Naive thymus-derived CD4-positive, alpha-beta T cell (primary cell): ENCODE measurements at regions not wholly inside any gene's neighbourhood (a gene's known extent, or its start where the extent isn't known, plus 50 kb on each side); places are given as distances from the start of the nearest gene placed in this dataset.
A peak's percentile ranks its signal among the peaks of the same experiment; 100 is the strongest.

ENCODE experiments used
- ATAC-seq: fragments of 150-1000 bp; cut with Tn5 transposase; 2 replicates; pipeline ENCODE4 v1.10.0; 2021; ENCODE audit warnings: mild to moderate bottlenecking, moderate library complexity
- CTCF ChIA-PET: fragments of 350-600 bp; sonication (Branson Sonifier 250); formaldehyde crosslinking; loops from one replicate; lab custom pipeline; 2021; ENCODE audit warnings: antibody characterized with exemption; lab: Charles Lee
- POLR2A ChIA-PET: fragments of 350-600 bp; sonication (Branson Sonifier 250); formaldehyde crosslinking; loops from one replicate; lab custom pipeline; 2021; ENCODE audit warnings: antibody characterized with exemption, inconsistent platforms; lab: Charles Lee
- DNase-seq, 9 donors: peaks; one replicate each; pipeline versions ENCODE4 v3.0.0 to v3.0.0-alpha.2; 2020 to 2022; ENCODE audit warnings: mixed read lengths in 1 of 9
- H3K27ac ChIP-seq: one replicate; pipeline ENCODE4 v1.7.0; 2013; ENCODE audit warnings: mild to moderate bottlenecking, low read depth, low read length, moderate library complexity
- H3K27me3 ChIP-seq, 2 donors: one replicate each; pipeline ENCODE4 v1.7.0; 2013; ENCODE audit warnings: low read length in 2 of 2, mild to moderate bottlenecking in 2 of 2, moderate library complexity in 2 of 2; ENCODE audit not compliant: control insufficient read depth in 2 of 2, insufficient read depth in 2 of 2
- H3K36me3 ChIP-seq, 3 experiments: 1 replicate in 2 of 3; 2 replicates in 1 of 3; pipeline ENCODE4 v1.7.0; 2013; ENCODE audit warnings: low read length in 3 of 3, mild to moderate bottlenecking in 3 of 3, moderate library complexity in 1 of 3; ENCODE audit not compliant: insufficient read depth in 3 of 3, control insufficient read depth in 2 of 3
- H3K4me1 ChIP-seq, 2 donors: one replicate each; pipeline ENCODE4 v1.7.0; 2013; ENCODE audit warnings: low read length in 2 of 2, mild to moderate bottlenecking in 2 of 2, moderate library complexity in 1 of 2; ENCODE audit not compliant: control insufficient read depth in 2 of 2, insufficient read depth in 2 of 2
- H3K4me3 ChIP-seq: 2 replicates; pipeline ENCODE4 v1.7.0; 2013; ENCODE audit warnings: mild to moderate bottlenecking, low read length
- H3K9me3 ChIP-seq, 3 experiments: 1 replicate in 2 of 3; 2 replicates in 1 of 3; pipeline ENCODE4 v1.7.0; 2013; ENCODE audit warnings: low read length in 3 of 3; ENCODE audit not compliant: control insufficient read depth in 2 of 3
- H3K27ac Mint-ChIP-seq, 9 donors: one replicate each; pipeline ENCODE4 v1.8.0; 2020 to 2022; ENCODE audit warnings: mixed read lengths in 9 of 9, mild to moderate bottlenecking in 8 of 9, moderate library complexity in 5 of 9, inconsistent platforms in 2 of 9
- H3K27me3 Mint-ChIP-seq, 5 donors: one replicate each; pipeline ENCODE4 v1.8.0; 2021 to 2022; ENCODE audit warnings: mixed read lengths in 5 of 5, mild to moderate bottlenecking in 1 of 5
- H3K36me3 Mint-ChIP-seq, 5 donors: one replicate each; pipeline ENCODE4 v1.8.0; 2020 to 2022; ENCODE audit warnings: mixed read lengths in 5 of 5, mild to moderate bottlenecking in 3 of 5, inconsistent platforms in 1 of 5
- H3K4me1 Mint-ChIP-seq, 7 donors: one replicate each; pipeline ENCODE4 v1.8.0; 2020 to 2022; ENCODE audit warnings: mixed read lengths in 7 of 7, mild to moderate bottlenecking in 3 of 7, inconsistent platforms in 1 of 7
- H3K4me3 Mint-ChIP-seq, 10 donors: one replicate each; pipeline ENCODE4 v1.8.0; 2020 to 2022; ENCODE audit warnings: mild to moderate bottlenecking in 10 of 10, mixed read lengths in 10 of 10, moderate library complexity in 6 of 10, inconsistent platforms in 2 of 10
- H3K9me3 Mint-ChIP-seq, 11 donors: one replicate each; pipeline ENCODE4 v1.8.0; 2020 to 2022; ENCODE audit warnings: mixed read lengths in 11 of 11, mild to moderate bottlenecking in 4 of 11, inconsistent platforms in 1 of 11, moderate library complexity in 1 of 11
- intact Hi-C, 2 donors: fragments of 100-400 bp; cut with micrococcal nuclease; formaldehyde crosslinking; loops; one replicate each; pipeline ENCODE4 v1.15.1; 2023

DNA sequence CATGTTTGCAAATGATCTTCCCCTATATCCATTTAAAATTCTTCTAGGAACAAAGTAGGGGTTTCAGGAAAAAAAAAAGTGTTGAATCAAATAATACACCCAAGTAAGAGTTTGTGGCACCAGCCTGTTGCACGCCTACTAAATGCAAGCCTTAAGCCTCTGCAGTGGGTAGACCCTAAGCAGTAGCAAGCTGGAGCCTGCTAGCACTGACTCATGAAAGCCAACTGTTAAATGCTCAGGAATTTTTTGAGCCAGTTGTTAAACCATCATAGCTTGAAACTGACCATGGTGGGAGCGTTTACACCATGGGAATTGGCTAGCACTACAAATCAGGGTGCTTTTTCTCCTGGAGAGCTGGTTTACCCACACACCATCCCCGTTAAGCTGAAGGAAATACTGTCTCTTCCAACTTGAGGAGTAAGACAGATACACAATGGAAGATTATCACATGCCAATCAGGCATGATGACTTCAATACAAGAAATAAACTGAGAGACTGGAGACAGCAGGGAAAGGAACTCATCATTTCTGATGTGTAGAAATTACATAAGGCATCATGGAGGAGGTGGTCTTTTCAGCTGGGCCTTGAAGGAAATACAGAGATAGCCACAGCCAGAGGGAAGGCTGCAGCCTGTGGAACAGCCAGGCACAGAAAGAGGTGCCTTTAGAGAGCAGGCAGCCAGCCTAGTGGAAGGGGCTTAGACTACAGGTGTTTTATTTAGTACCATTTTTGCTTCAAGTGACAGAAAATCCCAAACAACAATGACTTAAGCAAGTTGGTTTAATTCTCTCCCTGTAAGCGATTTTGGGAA lies 110.8 kb downstream of the SNX5 start:
- Histone ChIP-seq H3K4me3 (no peak overlapping the region), H3K27me3 (no peaks in the 10 kb centered on the region), H3K36me3 (no peaks in the 10 kb centered on the region), H3K4me1 (peaks cover 0 to 14% of the 10 kb centered on the region in 2 donors), H3K9me3 (no peaks in the 10 kb centered on the region), H3K27ac (no peak overlapping the region)
- Mint-ChIP-seq H3K4me1 (peaks cover 0 to 30% (median 6%) of the 10 kb centered on the region in 7 donors), H3K27ac (no peak overlapping the region), H3K9me3 (peaks cover 0 to 2% (median 0%) of the 10 kb centered on the region in 11 donors), H3K36me3 (no peaks in the 10 kb centered on the region), H3K27me3 (peaks cover 17 to 25% (median 22%) of the 10 kb centered on the region in 5 donors), H3K4me3 (no peak overlapping the region)
- POLR2A ChIA-PET, result no interaction called here
- no peak for DNase-seq
- no peak for ATAC-seq
- intact Hi-C loops, result no loop called here
- CTCF ChIA-PET, result no interaction called here

- no peak overlapping the region for H3K4me3 Mint-ChIP-seq
Measured at GRCh38 chr20:17856837-17857605, 111.6 kb downstream of the SNX5 start.

GRCh38 chr20:17856024-17856564 lies 112.5 kb downstream of the SNX5 start:
- Mint-ChIP-seq H3K27me3 (peaks cover 5 to 16% (median 11%) of the 10 kb centered on the region in 5 donors), H3K9me3 (peaks cover 0 to 2% (median 0%) of the 10 kb centered on the region in 11 donors), H3K4me3 (peak overlapping the region in 1 of 10 donors; percentile 0), H3K27ac (peak overlapping the region in 1 of 9 donors; percentile 30), H3K4me1 (peaks cover 0 to 30% (median 6%) of the 10 kb centered on the region in 7 donors), H3K36me3 (no peaks in the 10 kb centered on the region)
- Histone ChIP-seq H3K4me1 (peaks cover 0 to 14% of the 10 kb centered on the region in 2 donors), H3K4me3 (no peak overlapping the region), H3K36me3 (no peaks in the 10 kb centered on the region), H3K27me3 (no peaks in the 10 kb centered on the region), H3K9me3 (no peaks in the 10 kb centered on the region), H3K27ac (no peak overlapping the region)
- intact Hi-C loops, result no loop called here
- no peak for DNase-seq
- ATAC-seq, result peak; percentile 60
- ChIA-PET CTCF (no interaction called here), POLR2A (no interaction called here)

More at GRCh38 chr20:17856837-17857605, 111.6 kb downstream of the SNX5 start:
- Histone ChIP-seq H3K4me3 (no peak overlapping the region), H3K36me3 (no peaks in the 10 kb centered on the region), H3K9me3 (no peaks in the 10 kb centered on the region), H3K27ac (no peak overlapping the region), H3K4me1 (peaks cover 0 to 14% of the 10 kb centered on the region in 2 donors), H3K27me3 (no peaks in the 10 kb centered on the region)
- Mint-ChIP-seq H3K9me3 (peaks cover 0 to 2% (median 0%) of the 10 kb centered on the region in 11 donors), H3K27me3 (peaks cover 10 to 21% (median 16%) of the 10 kb centered on the region in 5 donors), H3K36me3 (no peaks in the 10 kb centered on the region), H3K4me1 (peaks cover 0 to 30% (median 6%) of the 10 kb centered on the region in 7 donors), H3K27ac (no peak overlapping the region)
- ChIA-PET POLR2A (no interaction called here), CTCF (no interaction called here)
- intact Hi-C loops, result no loop called here
- ATAC-seq (no peak), DNase-seq (no peak)

- Histone ChIP-seq H3K36me3 (no peaks in the 10 kb centered on the region), H3K4me3 (no peak overlapping the region), H3K27ac (no peak overlapping the region), H3K4me1 (peaks cover 0 to 4% of the 10 kb centered on the region in 2 donors), H3K9me3 (no peaks in the 10 kb centered on the region), H3K27me3 (no peaks in the 10 kb centered on the region)
- peak overlapping the region in 1 of 9 donors; percentile 26 for H3K27ac Mint-ChIP-seq
- H3K27me3 Mint-ChIP-seq, result peaks cover 0 to 9% (median 0%) of the 10 kb centered on the region in 5 donors
- DNase-seq (no peak), ATAC-seq (no peak)
- H3K9me3 Mint-ChIP-seq, result peaks cover 0 to 3% (median 0%) of the 10 kb centered on the region in 11 donors
- ChIA-PET POLR2A (no interaction called here), CTCF (no interaction called here)
- peaks cover 0 to 21% (median 0%) of the 10 kb centered on the region in 7 donors for H3K4me1 Mint-ChIP-seq
- no peak overlapping the region for H3K4me3 Mint-ChIP-seq
- intact Hi-C loops, result no loop called here
- no peaks in the 10 kb centered on the region for H3K36me3 Mint-ChIP-seq
Measured at GRCh38 chr20:17854307-17854903, 114.2 kb downstream of the SNX5 start.

- H3K27ac Mint-ChIP-seq, result no peak overlapping the region
- intact Hi-C loops, result no loop called here
- H3K27me3 Mint-ChIP-seq, result peaks cover 0 to 9% (median 0%) of the 10 kb centered on the region in 5 donors
- CTCF ChIA-PET, result no interaction called here
- peaks cover 0 to 24% (median 0%) of the 10 kb centered on the region in 7 donors for H3K4me1 Mint-ChIP-seq
- DNase-seq, result no peak
- H3K4me1 ChIP-seq, result peaks cover 0 to 6% of the 10 kb centered on the region in 2 donors
- no peaks in the 10 kb centered on the region for H3K36me3 ChIP-seq
- no peak overlapping the region for H3K4me3 Mint-ChIP-seq
- no peaks in the 10 kb centered on the region for H3K9me3 ChIP-seq
- peaks cover 0 to 3% (median 0%) of the 10 kb centered on the region in 11 donors for H3K9me3 Mint-ChIP-seq
- POLR2A ChIA-PET, result no interaction called here
- H3K36me3 Mint-ChIP-seq, result no peaks in the 10 kb centered on the region
- ATAC-seq, result no peak
- no peaks in the 10 kb centered on the region for H3K27me3 ChIP-seq
- H3K27ac ChIP-seq, result no peak overlapping the region
- H3K4me3 ChIP-seq, result no peak overlapping the region
Measured at GRCh38 chr20:17852323-17852722, 116.3 kb downstream of the SNX5 start.

DNA sequence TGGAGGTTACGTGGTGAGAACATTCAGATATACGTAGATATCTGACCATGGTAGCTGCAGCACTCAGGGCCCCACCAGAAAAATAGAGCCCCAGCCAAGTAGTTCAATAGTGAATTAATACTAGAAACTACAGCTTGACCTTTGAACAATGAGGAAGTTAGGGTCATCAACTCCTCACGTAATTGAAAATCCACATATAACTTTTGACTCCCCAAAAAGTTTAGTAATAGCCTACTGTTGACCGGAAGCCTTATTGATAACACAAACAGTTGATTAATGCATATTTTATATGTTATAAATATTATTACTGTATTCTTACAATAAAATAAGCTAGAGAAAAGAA lies 117.9 kb downstream of the SNX5 start:
- Histone ChIP-seq H3K36me3 (no peaks in the 10 kb centered on the region), H3K9me3 (no peaks in the 10 kb centered on the region), H3K4me3 (no peak overlapping the region), H3K27me3 (no peaks in the 10 kb centered on the region), H3K4me1 (peaks cover 0 to 8% of the 10 kb centered on the region in 2 donors), H3K27ac (no peak overlapping the region)
- no peak overlapping the region for H3K4me3 Mint-ChIP-seq
- DNase-seq, result no peak
- H3K9me3 Mint-ChIP-seq, result peaks cover 0 to 3% (median 0%) of the 10 kb centered on the region in 11 donors
- no peak overlapping the region for H3K27ac Mint-ChIP-seq
- peaks cover 0 to 21% (median 4%) of the 10 kb centered on the region in 7 donors for H3K4me1 Mint-ChIP-seq
- peaks cover 0 to 3% (median 0%) of the 10 kb centered on the region in 5 donors for H3K36me3 Mint-ChIP-seq
- ATAC-seq, result no peak
- intact Hi-C loops, result no loop called here
- POLR2A ChIA-PET, result no interaction called here
- H3K27me3 Mint-ChIP-seq, result peaks cover 0 to 9% (median 0%) of the 10 kb centered on the region in 5 donors
- CTCF ChIA-PET, result no interaction called here
